GM12878 (cell line): ENCODE measurements at regions not wholly inside any gene's neighbourhood (a gene's known extent, or its start where the extent isn't known, plus 50 kb on each side); places are given as distances from the start of the nearest gene placed in this dataset.

Experiments
- ATAC-seq: fragments of 200-7000 bp; cut with Tn5 transposase; 3 replicates; pipeline ENCODE4 v1.9.1; 2020; ENCODE audit warnings: mild to moderate bottlenecking, moderate library complexity
- BruUV-seq: library from RNA; stranded (reverse); fragments of 400-500 nt; replicated peaks from 2 replicates; lab custom pipeline; 2021; lab: Mats Ljungman, UMichigan
- CTCF ChIA-PET: fragments of 300-600 bp; sonication (Branson Sonifier 250); formaldehyde crosslinking; extraction: SDS; loops from one replicate; lab custom pipeline; 2021; ENCODE audit warnings: inconsistent platforms; lab: Yijun Ruan, JAX
- POLR2A ChIA-PET: fragments of 350-600 bp; formaldehyde crosslinking; extraction: SDS; loops from one replicate; lab custom pipeline; 2021; ENCODE audit warnings: inconsistent platforms; lab: Charles Lee
- RAD21 ChIA-PET: fragments of 300-600 bp; sonication (Branson Sonifier 250); formaldehyde crosslinking; loops from one replicate; lab custom pipeline; 2023; ENCODE audit warnings: antibody characterized with exemption; ENCODE audit not compliant: unreplicated experiment; lab: Charles Lee
- SMC1A ChIA-PET: fragments of 300-600 bp; sonication (Branson Sonifier 250); formaldehyde crosslinking; loops from one replicate; lab custom pipeline; 2023; ENCODE audit not compliant: unreplicated experiment, uncharacterized antibody; lab: Charles Lee
- DNase-seq: peaks from one replicate; pipeline ENCODE4 v3.0.0-alpha.2; 2011; ENCODE audit warnings: low read depth, low spot score
- FAIRE-seq: peaks from 3 replicates; lab custom pipeline; 2011; peaks lifted over from hg19 to GRCh38; lab: Jason Lieb, UNC
- H2AFZ ChIP-seq: 2 replicates; pipeline ENCODE4 v1.6.0; 2011; ENCODE audit warnings: low read depth, low read length, control low read depth; ENCODE audit not compliant: control insufficient read depth
- H3K27ac ChIP-seq: 2 replicates; pipeline ENCODE4 v1.5.1; 2011; ENCODE audit warnings: control low read depth; ENCODE audit not compliant: control insufficient read depth, insufficient read depth
- H3K27me3 ChIP-seq, 2 experiments: replicated peaks in 1 of 2; 2 replicates each; pipeline versions ENCODE4 v1.6.0 to v1.6.1; 2011; ENCODE audit warnings: low read length in 1 of 2; ENCODE audit not compliant: control insufficient read depth in 2 of 2, insufficient read depth in 2 of 2
- H3K36me3 ChIP-seq, 2 experiments: 2 replicates each; pipeline ENCODE4 v1.5.1; 2011; ENCODE audit warnings: low read length in 1 of 2; ENCODE audit not compliant: control insufficient read depth in 2 of 2, insufficient read depth in 2 of 2
- H3K4me1 ChIP-seq: 2 replicates; pipeline ENCODE4 v1.6.1; 2011; ENCODE audit warnings: mild to moderate bottlenecking, low read length, moderate library complexity, mixed read lengths; ENCODE audit not compliant: control insufficient read depth, insufficient read depth
- H3K4me2 ChIP-seq: 2 replicates; pipeline ENCODE4 v1.6.0; 2011; ENCODE audit warnings: control low read depth; ENCODE audit not compliant: control insufficient read depth, insufficient read depth
- H3K4me3 ChIP-seq: fragments of 200-600 bp; sonication (generic); 2 replicates; pipeline ENCODE4 v1.5.1; 2016
- H3K79me2 ChIP-seq: 2 replicates; pipeline ENCODE4 v1.6.0; 2011; ENCODE audit warnings: low read length; ENCODE audit not compliant: control insufficient read depth, insufficient read depth
- H3K9ac ChIP-seq: 2 replicates; pipeline ENCODE4 v1.8.0; 2011; ENCODE audit warnings: low read length, control low read depth, mixed read lengths; ENCODE audit not compliant: control insufficient read depth, insufficient read depth
- H3K9me3 ChIP-seq: replicated peaks from 3 replicates; pipeline ENCODE4 v1.5.1; 2011; ENCODE audit warnings: mild to moderate bottlenecking, low read length; ENCODE audit not compliant: control insufficient read depth, insufficient read depth
- H4K20me1 ChIP-seq: 2 replicates; pipeline ENCODE4 v1.6.0; 2011; ENCODE audit not compliant: control insufficient read depth, insufficient read depth
- CHD1 ChIP-seq: IDR thresholded peaks from 2 replicates; pipeline ENCODE4 v1.6.1; 2012; ENCODE audit warnings: low read depth, low read length, improper control_type of control experiment
- HDGF ChIP-seq: fragments of 450-650 bp; IDR thresholded peaks from 2 replicates; pipeline ENCODE4 v1.6.1; 2016; ENCODE audit warnings: antibody characterized with exemption
- MEF2B ChIP-seq: fragments of 450-650 bp; IDR thresholded peaks from 2 replicates; pipeline ENCODE4 v1.6.1; 2018; ENCODE audit warnings: mild to moderate bottlenecking, moderate library complexity; ENCODE audit not compliant: partially characterized antibody, poor library complexity, severe bottlenecking
- NR2C2 ChIP-seq: IDR thresholded peaks from 2 replicates; pipeline ENCODE4 v1.6.1; 2011; ENCODE audit warnings: borderline replicate concordance, low read depth; ENCODE audit not compliant: control insufficient read depth, insufficient read length
- WGBS: methylation state at CpG from one replicate; pipeline ENCODE4 v1.1.6; 2016; ENCODE audit warnings: low lambda C conversion rate; ENCODE audit not compliant: insufficient replicate concordance, insufficient coverage; ENCODE audit errors: missing lambda C conversion rate; 5-methylcytosine and 5-hydroxymethylcytosine counted together
- in situ Hi-C: fragments of 300-500 bp; cut with MboI; formaldehyde crosslinking; loops from 9 replicates; pipeline ENCODE4 v1.14.3; 2018; ENCODE audit warnings: mixed read lengths
- intact Hi-C: fragments of 100-400 bp; cut with micrococcal nuclease; formaldehyde crosslinking; loops from one replicate; pipeline ENCODE4 v1.14.2; 2022; ENCODE audit not compliant: unreplicated experiment
- TF ChIP-seq, protein P1 (sequence below): fragments of 150-350 bp; IDR thresholded peaks from 2 replicates; pipeline ENCODE4 v1.6.1; 2016; ENCODE audit warnings: low read depth, low read length
- TF ChIP-seq, protein P2 (sequence below): fragments of 450-650 bp; IDR thresholded peaks from 2 replicates; pipeline ENCODE4 v1.6.1; 2017; ENCODE audit warnings: antibody characterized with exemption, mild to moderate bottlenecking, moderate library complexity
- TF ChIP-seq, protein P3 (sequence below): fragments of 450-650 bp; IDR thresholded peaks from 2 replicates; pipeline ENCODE4 v1.6.1; 2017; ENCODE audit warnings: mild to moderate bottlenecking, moderate library complexity

DNA sequence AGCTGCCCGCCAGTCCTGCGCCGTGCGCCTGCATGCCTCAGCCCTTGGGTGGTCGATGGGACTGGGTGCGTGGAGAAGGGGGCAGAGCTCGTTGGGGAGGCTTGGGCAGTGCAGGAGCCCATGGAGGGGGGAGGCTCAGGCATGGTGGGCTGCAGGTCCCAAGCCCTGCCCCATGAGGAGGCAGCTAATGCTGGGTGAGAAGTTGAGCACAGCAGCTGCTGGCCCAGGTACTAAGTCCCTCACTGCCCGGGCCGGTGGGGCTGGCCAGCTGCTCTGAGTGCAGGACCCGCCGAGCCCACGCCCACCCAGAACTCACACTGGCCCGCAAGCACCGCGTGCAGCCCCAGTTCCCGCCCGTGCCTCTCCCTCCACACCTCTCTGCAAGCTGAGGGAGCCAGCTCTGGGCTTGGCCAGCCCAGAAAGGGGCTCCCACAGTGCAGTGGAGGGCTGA lies 764.3 kb upstream of the TYRP1 start:
- in situ Hi-C loops = no loop called here
- H3K4me2 ChIP-seq = no peak overlapping the region
- no peak overlapping the region for H3K4me3 ChIP-seq
- H2AFZ ChIP-seq = no peak overlapping the region
- ChIA-PET POLR2A (no interaction called here), CTCF (interaction anchor here (0.7 kb wide), 1 partner anchor 400 kb away, joined by 3 read pairs; no protein-coding TSS in a partner anchor), RAD21 (no interaction called here), SMC1A (no interaction called here)
- no peak for ATAC-seq
- H3K79me2 ChIP-seq = no peaks in the 10 kb centered on the region
- FAIRE-seq = no peak
- H3K27ac ChIP-seq = no peak overlapping the region
- no peak for DNase-seq
- no TSS peak for BruUV-seq
- TF ChIP-seq NR2C2 = no peak
- TF ChIP-seq, protein P1, sequence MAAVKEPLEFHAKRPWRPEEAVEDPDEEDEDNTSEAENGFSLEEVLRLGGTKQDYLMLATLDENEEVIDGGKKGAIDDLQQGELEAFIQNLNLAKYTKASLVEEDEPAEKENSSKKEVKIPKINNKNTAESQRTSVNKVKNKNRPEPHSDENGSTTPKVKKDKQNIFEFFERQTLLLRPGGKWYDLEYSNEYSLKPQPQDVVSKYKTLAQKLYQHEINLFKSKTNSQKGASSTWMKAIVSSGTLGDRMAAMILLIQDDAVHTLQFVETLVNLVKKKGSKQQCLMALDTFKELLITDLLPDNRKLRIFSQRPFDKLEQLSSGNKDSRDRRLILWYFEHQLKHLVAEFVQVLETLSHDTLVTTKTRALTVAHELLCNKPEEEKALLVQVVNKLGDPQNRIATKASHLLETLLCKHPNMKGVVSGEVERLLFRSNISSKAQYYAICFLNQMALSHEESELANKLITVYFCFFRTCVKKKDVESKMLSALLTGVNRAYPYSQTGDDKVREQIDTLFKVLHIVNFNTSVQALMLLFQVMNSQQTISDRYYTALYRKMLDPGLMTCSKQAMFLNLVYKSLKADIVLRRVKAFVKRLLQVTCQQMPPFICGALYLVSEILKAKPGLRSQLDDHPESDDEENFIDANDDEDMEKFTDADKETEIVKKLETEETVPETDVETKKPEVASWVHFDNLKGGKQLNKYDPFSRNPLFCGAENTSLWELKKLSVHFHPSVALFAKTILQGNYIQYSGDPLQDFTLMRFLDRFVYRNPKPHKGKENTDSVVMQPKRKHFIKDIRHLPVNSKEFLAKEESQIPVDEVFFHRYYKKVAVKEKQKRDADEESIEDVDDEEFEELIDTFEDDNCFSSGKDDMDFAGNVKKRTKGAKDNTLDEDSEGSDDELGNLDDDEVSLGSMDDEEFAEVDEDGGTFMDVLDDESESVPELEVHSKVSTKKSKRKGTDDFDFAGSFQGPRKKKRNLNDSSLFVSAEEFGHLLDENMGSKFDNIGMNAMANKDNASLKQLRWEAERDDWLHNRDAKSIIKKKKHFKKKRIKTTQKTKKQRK = no peak
- no peak for TF ChIP-seq HDGF
- TF ChIP-seq, protein P2, sequence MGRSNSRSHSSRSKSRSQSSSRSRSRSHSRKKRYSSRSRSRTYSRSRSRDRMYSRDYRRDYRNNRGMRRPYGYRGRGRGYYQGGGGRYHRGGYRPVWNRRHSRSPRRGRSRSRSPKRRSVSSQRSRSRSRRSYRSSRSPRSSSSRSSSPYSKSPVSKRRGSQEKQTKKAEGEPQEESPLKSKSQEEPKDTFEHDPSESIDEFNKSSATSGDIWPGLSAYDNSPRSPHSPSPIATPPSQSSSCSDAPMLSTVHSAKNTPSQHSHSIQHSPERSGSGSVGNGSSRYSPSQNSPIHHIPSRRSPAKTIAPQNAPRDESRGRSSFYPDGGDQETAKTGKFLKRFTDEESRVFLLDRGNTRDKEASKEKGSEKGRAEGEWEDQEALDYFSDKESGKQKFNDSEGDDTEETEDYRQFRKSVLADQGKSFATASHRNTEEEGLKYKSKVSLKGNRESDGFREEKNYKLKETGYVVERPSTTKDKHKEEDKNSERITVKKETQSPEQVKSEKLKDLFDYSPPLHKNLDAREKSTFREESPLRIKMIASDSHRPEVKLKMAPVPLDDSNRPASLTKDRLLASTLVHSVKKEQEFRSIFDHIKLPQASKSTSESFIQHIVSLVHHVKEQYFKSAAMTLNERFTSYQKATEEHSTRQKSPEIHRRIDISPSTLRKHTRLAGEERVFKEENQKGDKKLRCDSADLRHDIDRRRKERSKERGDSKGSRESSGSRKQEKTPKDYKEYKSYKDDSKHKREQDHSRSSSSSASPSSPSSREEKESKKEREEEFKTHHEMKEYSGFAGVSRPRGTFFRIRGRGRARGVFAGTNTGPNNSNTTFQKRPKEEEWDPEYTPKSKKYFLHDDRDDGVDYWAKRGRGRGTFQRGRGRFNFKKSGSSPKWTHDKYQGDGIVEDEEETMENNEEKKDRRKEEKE = no peak
- TF ChIP-seq MEF2B = no peak
- TF ChIP-seq, protein P3, sequence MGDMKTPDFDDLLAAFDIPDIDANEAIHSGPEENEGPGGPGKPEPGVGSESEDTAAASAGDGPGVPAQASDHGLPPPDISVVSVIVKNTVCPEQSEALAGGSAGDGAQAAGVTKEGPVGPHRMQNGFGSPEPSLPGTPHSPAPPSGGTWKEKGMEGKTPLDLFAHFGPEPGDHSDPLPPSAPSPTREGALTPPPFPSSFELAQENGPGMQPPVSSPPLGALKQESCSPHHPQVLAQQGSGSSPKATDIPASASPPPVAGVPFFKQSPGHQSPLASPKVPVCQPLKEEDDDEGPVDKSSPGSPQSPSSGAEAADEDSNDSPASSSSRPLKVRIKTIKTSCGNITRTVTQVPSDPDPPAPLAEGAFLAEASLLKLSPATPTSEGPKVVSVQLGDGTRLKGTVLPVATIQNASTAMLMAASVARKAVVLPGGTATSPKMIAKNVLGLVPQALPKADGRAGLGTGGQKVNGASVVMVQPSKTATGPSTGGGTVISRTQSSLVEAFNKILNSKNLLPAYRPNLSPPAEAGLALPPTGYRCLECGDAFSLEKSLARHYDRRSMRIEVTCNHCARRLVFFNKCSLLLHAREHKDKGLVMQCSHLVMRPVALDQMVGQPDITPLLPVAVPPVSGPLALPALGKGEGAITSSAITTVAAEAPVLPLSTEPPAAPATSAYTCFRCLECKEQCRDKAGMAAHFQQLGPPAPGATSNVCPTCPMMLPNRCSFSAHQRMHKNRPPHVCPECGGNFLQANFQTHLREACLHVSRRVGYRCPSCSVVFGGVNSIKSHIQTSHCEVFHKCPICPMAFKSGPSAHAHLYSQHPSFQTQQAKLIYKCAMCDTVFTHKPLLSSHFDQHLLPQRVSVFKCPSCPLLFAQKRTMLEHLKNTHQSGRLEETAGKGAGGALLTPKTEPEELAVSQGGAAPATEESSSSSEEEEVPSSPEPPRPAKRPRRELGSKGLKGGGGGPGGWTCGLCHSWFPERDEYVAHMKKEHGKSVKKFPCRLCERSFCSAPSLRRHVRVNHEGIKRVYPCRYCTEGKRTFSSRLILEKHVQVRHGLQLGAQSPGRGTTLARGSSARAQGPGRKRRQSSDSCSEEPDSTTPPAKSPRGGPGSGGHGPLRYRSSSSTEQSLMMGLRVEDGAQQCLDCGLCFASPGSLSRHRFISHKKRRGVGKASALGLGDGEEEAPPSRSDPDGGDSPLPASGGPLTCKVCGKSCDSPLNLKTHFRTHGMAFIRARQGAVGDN = no peak
- no peak for TF ChIP-seq CHD1
- no peaks in the 10 kb centered on the region for H4K20me1 ChIP-seq
- H3K9me3 ChIP-seq = no peaks in the 10 kb centered on the region; the same call in 2 of the 3 replicates
- H3K27me3 ChIP-seq = no peaks in the 10 kb centered on the region
- H3K36me3 ChIP-seq = no peaks in the 10 kb centered on the region
- intact Hi-C loops = no loop called here
- 63% methylated on average over 17 of the region's 17 CpGs for WGBS
- H3K4me1 ChIP-seq = no peaks in the 10 kb centered on the region
- H3K9ac ChIP-seq = no peak overlapping the region
